ENCODE measurements at regions not wholly inside any gene's neighbourhood (a gene's known extent, or its start where the extent isn't known, plus 50 kb on each side); places are given as distances from the start of the nearest gene placed in this dataset.

DNA sequence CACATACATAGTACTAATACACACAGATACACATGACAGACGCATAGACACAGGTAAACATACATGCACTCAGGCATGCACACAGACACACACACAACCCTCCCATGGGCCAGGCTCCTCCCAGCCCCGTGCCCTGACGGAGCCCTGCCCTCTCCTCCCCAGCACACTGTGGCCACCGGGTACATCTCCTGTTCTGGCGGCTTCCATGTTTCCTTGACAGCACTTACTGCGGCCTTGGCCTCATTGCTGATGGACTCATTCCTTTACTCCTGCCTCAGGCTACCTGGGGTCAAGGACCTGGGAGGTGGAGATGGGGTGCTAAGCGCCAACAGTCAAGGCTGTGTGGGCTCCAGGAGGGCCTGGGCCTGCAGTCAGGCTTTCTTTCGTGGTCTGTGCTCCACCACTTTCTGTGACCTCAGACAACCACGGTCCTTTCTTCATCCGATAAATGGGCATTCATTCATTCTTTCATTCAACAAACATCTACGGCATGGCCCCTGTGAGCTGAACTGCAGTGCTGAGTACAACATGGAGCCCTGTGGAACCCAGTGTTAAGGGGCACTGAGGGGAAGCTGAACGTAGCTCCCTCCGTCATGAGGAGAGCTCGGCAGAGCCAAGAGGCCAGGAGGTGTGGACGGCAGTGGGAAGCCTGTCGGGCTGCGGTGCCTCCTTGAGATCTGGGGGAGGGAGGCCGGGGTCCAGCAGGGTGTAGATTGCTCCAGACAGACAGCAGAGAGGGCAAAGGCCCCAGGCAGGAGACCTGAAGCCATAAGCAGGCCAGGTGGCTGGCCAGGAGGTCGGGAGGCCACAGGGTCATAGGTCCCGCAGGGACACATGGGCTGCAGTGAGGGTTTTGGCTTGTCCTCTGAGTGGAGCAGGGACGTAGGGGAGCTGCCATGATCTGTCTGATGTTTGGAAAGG, 190.4 kb upstream of the HDAC4 start:
- POLR2A ChIA-PET, result no interaction called here

DNA sequence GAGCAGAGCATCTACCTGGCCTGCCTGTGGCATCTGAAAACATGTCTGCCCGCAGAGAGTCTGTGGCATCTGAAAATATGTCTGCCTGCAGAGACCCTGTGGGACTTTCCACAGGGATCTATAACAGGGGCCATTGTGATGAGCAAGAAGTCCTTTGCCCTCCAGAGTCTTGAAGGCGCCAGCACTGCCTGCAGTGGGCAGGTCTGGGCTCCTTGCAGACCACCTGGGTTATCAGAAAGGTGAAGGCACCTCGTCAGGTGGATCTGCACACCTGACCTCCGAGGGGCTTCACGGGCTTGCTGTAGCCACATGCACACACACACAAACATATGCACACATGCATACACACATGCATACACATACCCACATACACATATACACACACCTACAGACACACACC, 189.5 kb upstream of the HDAC4 start:
- no peak for TF ChIP-seq ZNF584 (CRISPR knock-in tag; IDR thresholded peaks at IDR 0.05; ENCODE audit: low read depth)
- TF ChIP-seq TBP (optimal IDR thresholded peaks at IDR 0.05; ENCODE audit: low read depth, low read length), result no peak
- TF ChIP-seq ATF1 (CRISPR knock-in tag; IDR thresholded peaks at IDR 0.05), result no peak
- TF ChIP-seq ATF1 (tag; IDR thresholded peaks at IDR 0.05), result no peak
- TF ChIP-seq ZNF589 (CRISPR knock-in tag; IDR thresholded peaks at IDR 0.05; ENCODE audit: low read depth), result no peak
- TF ChIP-seq CBX5 (IDR thresholded peaks at IDR 0.05; ENCODE audit: borderline replicate concordance, low read depth), result no peak
- no peak for TF ChIP-seq NFE2L1 (tag; IDR thresholded peaks at IDR 0.05; ENCODE audit: borderline replicate concordance, low read depth)
- no peak for TF ChIP-seq RFX5 (IDR thresholded peaks at IDR 0.05; ENCODE audit: low read depth, low read length)
- no peak for TF ChIP-seq HMGN3 (IDR thresholded peaks at IDR 0.05; ENCODE audit: borderline replicate concordance, extremely low read depth, insufficient read length, low read depth, low read length)
- TF ChIP-seq ERF (CRISPR knock-in tag; IDR thresholded peaks at IDR 0.05), result no peak
- no peak for DNase-seq (ENCODE audit: extremely low read depth in 1 of 4, low spot score in 3 of 4)
- BruUV-seq (replicated peaks), result no TSS peak
- Histone ChIP-seq H3K4me2 (ENCODE audit: insufficient read depth, low read length) (no peak overlapping the region), H3K36me3 (ENCODE audit: control insufficient read depth, insufficient read depth, low read length) (no peaks in the 10 kb centered on the region), H3K4me3 (no peak overlapping the region), H3K27me3 (ENCODE audit: control insufficient read depth in 2 of 2, insufficient read depth in 2 of 2, low read length in 2 of 2) (peaks cover 0 to 32% of the 10 kb centered on the region in 2 experiments; a peak in 4 of 5 replicates), H3K9ac (ENCODE audit: insufficient read depth in 1 of 2, low read depth in 2 of 2, low read length in 2 of 2) (no peak overlapping the region), H3K9me3 (replicated peaks; ENCODE audit: control insufficient read depth, insufficient read depth, low read depth, low read length) (no peaks in the 10 kb centered on the region), H3K4me1 (replicated peaks in 1 of 2; ENCODE audit: control insufficient read depth in 2 of 2, insufficient read depth in 2 of 2, low read length in 2 of 2) (no peaks in the 10 kb centered on the region; a peak in 1 of 5 replicates), H3K27ac (ENCODE audit: extremely low read depth, low read depth, low read length) (no peak overlapping the region), H2AFZ (ENCODE audit: low read depth, low read length) (no peak overlapping the region), H4K20me1 (replicated peaks; ENCODE audit: control insufficient read depth, insufficient read depth, low read length) (0 out of 2 replicates have a peak, but pooled peaks cover 3% of the 10 kb centered on the region), H3K79me2 (ENCODE audit: control insufficient read depth, insufficient read depth, low read length) (no peaks in the 10 kb centered on the region), H3K9me1 (ENCODE audit: control insufficient read depth, insufficient read depth, low read length) (no peaks in the 10 kb centered on the region)
- FAIRE-seq, result no peak
- ChIA-PET POLR2A (no interaction called here), CTCF (ENCODE audit: low intra/inter-chr PET ratio) (no interaction called here)
- intact Hi-C loops (cut with micrococcal nuclease) (no loop called here), in situ Hi-C loops (cut with MboI) (no loop called here)
- 0% methylated on average over 4 of the region's 5 CpGs for WGBS (ENCODE audit: insufficient coverage, low coverage, missing lambda C conversion rate)
- ATAC-seq, result no peak

More for the DNA sequence above, 190.4 kb upstream of the HDAC4 start:
- in situ Hi-C loops (cut with MboI), result no loop called here
- no TSS peak for BruUV-seq (replicated peaks)
- no peak overlapping the region for H3K9ac ChIP-seq (ENCODE audit: insufficient read depth in 1 of 2, low read depth in 2 of 2, low read length in 2 of 2)
- 0 out of 2 replicates have a peak, but pooled peaks cover 3% of the 10 kb centered on the region for H4K20me1 ChIP-seq (replicated peaks; ENCODE audit: control insufficient read depth, insufficient read depth, low read length)
- H3K4me1 ChIP-seq (replicated peaks in 1 of 2; ENCODE audit: control insufficient read depth in 2 of 2, insufficient read depth in 2 of 2, low read length in 2 of 2), result no peaks in the 10 kb centered on the region; a peak in 1 of 5 replicates
- TF ChIP-seq TBL1XR1 (IDR thresholded peaks at IDR 0.05; ENCODE audit: low read length in 2 of 2), result no peak
- TF ChIP-seq TAL1 (IDR thresholded peaks at IDR 0.05), result no peak
- no peak for TF ChIP-seq NFE2 (IDR thresholded peaks at IDR 0.05; ENCODE audit: low read depth)
- H3K27ac ChIP-seq (ENCODE audit: extremely low read depth, low read depth, low read length), result no peak overlapping the region
- intact Hi-C loops (cut with micrococcal nuclease), result no loop called here
- CTCF ChIA-PET (ENCODE audit: low intra/inter-chr PET ratio), result no interaction called here
- H3K79me2 ChIP-seq (ENCODE audit: control insufficient read depth, insufficient read depth, low read length), result no peaks in the 10 kb centered on the region
- no peak overlapping the region for H2AFZ ChIP-seq (ENCODE audit: low read depth, low read length)
- ATAC-seq (no peak), DNase-seq (ENCODE audit: extremely low read depth in 1 of 4, low spot score in 3 of 4) (no peak), FAIRE-seq (no peak)
- H3K36me3 ChIP-seq (ENCODE audit: control insufficient read depth, insufficient read depth, low read length), result no peaks in the 10 kb centered on the region
- no peaks in the 10 kb centered on the region for H3K9me3 ChIP-seq (replicated peaks; ENCODE audit: control insufficient read depth, insufficient read depth, low read depth, low read length)
- WGBS (ENCODE audit: insufficient coverage, low coverage, missing lambda C conversion rate), result 2% methylated on average over 18 of the region's 21 CpGs
- H3K4me3 ChIP-seq, result no peak overlapping the region
- no peaks in the 10 kb centered on the region for H3K9me1 ChIP-seq (ENCODE audit: control insufficient read depth, insufficient read depth, low read length)
- peaks cover 0 to 42% of the 10 kb centered on the region in 2 experiments; a peak in 3 of 5 replicates for H3K27me3 ChIP-seq (ENCODE audit: control insufficient read depth in 2 of 2, insufficient read depth in 2 of 2, low read length in 2 of 2)
- H3K4me2 ChIP-seq (ENCODE audit: insufficient read depth, low read length), result no peak overlapping the region
